Dermis microvascular lymphatic vessel endothelial cell (primary cell): ENCODE measurements at regions not wholly inside any gene's neighbourhood (a gene's known extent, or its start where the extent isn't known, plus 50 kb on each side); places are given as distances from the start of the nearest gene placed in this dataset.

Experiments used
- DNase-seq, 2 donors: peaks; one replicate each; pipeline versions ENCODE4 v3.0.0 to v3.0.0-alpha.2; 2010; ENCODE audit warnings: low read depth in 2 of 2

DNA sequence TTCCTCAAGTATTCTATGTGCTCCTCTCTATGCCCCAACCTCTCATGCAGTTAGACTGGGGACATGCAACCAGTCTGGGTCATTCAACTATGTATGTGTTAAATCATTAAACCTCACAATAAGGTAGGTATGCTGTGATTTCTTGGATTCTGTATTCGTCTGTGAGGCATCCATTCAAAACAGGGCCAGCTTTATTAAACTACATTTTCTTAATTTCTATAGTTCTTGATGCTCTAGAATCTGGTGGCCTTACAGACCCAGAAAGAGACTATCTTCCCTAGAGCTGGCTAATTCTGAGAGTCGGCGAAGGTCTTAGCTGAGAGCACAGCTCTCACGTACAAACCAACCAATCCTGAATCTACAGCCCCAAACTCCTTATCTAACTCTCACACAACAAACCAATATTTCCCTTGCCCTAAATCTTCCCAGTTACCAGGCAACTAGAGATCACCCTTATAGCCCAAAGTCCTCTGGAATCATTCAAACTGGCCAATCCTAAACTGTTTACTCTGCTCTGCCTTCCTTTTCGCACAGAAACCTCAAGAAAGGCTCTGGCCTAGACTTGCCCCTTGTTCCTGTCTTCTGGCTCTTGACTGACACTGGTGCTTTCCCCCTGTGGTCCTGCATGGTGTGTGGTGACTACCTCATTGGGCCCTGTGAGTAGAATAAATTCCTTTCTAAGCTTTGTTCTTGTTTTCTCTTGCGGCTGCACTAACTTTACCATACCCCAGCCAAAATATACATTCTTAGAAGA is 203.5 kb upstream of the TET2 start:
- DNase-seq = no peak

DNA sequence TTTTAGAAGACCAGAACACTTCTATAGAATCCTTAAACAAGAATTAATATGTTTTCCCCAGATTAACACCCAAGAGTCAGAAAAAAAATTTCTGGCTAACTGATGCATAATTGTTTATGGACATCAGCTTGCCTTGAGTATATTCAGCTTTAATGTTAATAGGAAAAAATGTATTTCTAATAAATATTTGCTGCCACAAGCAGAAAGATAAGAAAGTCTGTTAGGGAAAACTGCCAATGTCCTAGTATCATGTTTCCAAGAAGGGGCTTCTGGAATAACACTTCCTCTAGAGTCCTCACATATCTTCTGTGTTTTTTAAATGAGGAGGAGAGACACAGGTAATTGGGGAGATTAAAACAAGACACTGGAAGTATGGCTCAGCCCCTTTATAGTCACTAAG is 202.1 kb upstream of the TET2 start:
- no peak for DNase-seq

DNA sequence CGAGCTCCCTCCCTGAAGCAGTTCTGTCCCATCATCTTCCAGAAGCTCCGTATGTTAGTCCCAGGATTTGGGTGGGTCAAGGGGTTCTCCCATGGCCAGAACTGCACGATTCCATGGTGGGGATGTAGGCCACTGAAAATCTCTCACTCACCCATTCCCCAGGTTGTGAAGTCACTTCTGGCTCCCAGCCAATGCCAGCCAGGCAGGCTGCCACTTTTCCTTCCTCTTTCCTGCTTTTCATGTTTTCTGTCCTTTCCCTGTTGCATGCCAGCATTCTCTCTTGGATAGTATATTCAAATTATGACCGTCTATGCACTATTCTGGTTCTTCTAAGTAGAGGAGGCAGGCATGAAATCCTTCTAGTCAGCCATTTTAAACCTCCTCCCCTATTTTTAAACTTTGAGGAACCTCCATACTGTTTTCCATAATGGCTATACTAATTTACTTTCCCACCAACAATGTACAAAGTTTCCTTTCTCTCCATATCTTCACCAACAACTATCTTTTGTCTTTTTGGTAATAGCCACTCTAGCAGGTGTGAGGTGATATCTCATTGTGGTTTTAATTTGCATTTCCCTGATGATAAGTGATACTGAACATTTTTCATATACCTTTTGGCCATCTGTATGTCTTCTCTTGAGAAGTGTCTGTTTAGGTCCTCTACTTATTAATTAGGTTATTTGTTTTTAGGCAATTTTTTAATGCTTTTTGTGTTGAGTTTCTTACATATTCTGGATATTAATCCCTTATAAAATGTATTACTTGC is 182.1 kb upstream of the TET2 start:
- DNase-seq = no peak

DNA sequence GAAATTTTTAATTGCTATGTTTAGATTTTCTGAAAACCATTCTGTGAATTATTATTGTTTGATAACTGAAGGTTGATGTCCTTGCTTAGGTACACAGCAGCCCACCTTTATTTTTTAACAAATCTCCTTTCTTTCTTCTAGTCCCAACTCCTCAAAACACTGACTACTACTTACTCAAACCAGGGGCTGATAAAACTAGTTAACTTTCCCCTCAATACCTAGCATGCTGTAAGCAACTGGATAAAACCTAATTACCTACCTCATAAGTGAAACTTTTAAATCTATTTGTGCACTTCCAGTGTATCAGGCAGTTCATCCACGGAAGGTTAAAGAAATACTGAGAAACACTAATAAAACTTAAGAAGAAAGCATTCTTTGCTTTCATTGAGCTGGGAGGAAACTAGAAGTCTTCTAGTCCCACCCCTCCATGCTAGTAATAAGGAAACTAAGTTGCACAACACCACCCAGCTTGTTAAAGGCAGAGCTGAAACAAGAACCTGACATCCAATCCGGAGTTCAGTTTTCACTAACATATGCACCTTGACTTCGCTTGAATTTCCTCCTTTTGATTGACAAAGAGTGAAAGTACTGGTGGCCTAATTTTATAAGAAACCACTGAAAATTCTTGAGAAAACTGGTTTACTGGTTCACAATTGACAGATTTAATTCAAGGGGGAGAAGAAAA is 180.2 kb upstream of the TET2 start:
- DNase-seq = no peak

DNA sequence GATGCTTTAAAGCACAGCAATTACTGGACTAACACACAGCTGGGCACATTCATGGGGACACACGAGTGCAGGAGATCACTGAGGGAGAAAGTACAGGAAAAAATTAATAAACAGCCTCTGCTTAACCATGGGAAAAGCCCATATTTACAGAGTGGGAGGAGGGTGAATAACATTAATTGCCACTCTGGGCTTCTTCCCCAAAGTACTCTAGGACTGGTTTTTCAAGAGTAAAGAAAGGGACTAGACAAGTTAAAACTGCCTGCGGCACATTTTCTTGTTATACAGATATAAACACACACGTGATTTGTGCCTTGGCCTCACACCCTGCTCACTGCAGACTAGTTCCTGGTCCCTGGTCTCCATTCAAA is 179.7 kb upstream of the TET2 start:
- no peak for DNase-seq

DNA sequence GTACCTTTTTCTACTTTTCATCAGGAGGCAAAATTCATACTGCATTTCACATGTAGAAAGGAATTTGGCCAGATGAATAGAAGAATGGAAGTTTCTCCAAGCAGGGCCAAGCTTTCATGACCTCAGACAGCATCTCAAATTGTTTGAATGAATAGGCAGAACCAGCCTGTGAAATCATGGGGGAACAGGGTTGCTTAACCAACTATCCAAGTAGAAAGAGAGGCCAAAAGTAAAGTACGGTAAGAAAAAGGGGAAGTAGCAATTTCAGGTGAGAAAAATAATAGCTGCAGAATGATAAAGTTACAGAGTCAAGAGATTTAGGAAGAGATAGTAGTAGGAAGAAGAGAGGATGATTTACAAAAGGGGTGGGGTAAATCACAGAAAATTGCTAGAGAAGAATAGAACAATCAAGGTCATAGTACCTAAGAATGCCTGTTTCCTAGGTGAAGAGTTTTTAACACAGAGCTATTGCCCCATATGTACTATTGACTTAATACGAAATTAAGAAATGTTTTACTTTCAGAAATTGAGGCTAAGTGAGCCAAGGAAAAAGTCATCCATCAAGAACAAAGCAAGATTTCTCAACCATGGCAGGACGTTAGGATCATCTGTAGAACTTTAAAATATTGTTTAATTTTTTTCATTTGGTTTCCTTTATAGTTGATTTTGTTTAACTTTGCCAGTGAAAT is 177.1 kb upstream of the TET2 start:
- DNase-seq = no peak

DNA sequence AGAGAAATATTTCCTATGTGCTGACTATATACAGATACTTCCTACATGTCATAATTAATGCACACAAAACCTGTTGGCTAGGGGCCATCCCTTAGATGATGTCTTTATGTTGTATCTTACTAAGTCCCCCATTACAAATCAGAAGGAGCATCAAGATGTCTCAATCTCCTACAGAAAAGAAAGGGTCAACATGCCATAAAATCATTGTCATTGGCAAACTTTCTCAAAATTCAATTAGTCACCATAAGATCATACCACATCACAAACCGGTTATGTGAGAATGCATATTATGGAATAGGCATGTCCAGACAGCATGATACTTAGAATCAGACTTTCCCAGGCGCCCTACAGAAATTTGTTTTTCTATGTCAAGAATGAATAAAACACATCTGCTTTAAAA is 175.2 kb upstream of the TET2 start:
- DNase-seq = no peak

DNA sequence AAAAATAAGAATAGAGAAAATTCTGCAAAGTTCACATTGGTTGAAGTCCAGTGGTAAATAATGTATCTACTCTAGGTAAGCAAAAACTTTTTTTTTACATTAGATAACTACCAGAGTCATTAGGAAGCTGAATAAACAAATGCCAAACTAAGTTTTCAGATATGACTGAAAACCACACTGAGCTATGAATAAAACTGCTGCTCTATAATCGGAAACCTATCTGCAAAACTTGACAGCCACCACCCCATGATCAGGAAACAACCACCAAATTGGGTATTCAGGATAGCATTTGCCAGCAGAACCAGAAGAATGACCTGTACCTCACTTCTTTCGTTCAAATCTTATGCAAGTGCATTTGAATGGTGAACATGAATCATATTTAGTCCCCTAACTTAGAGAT is 173.0 kb upstream of the TET2 start:
- no peak for DNase-seq

DNA sequence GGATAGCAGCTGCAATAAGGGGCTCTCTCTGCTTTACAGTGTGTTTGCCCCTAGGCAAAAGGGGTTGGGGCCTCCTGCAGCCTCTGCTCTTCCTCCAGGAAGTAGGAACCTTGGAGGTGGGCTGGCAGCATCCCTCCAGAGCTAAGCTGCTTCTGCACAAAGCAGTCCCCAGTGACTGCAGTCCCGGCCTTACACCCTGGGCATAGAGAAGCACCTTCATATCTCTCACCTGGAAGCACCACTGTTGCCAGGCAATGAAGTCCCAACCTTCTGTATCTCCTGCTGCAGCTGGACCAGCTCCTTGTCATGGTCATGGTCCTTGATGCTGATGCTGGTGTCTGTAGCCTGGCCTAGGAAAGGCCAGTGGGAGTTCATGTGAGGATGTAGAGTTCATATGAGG is 171.1 kb upstream of the TET2 start:
- DNase-seq = no peak

DNA sequence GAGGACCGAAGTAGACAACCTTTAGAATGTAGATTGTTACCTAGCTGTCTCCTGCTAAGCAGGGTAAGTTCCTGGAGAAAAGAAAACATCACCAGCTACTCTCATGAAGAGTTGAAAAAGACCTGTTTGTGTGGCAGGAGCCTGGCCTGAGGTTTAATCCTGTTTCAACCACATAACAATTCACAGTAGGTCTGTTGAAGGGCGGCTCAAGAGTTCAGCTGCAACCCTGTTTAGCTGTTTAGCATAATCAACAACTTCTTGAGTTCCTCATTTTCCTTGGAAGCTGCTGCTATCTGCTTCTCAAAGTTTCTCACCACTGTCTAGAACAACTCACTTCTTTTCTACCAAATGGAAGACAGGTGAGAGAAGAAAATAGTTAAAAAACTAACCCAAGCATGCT is 170.4 kb upstream of the TET2 start:
- DNase-seq = no peak

DNA sequence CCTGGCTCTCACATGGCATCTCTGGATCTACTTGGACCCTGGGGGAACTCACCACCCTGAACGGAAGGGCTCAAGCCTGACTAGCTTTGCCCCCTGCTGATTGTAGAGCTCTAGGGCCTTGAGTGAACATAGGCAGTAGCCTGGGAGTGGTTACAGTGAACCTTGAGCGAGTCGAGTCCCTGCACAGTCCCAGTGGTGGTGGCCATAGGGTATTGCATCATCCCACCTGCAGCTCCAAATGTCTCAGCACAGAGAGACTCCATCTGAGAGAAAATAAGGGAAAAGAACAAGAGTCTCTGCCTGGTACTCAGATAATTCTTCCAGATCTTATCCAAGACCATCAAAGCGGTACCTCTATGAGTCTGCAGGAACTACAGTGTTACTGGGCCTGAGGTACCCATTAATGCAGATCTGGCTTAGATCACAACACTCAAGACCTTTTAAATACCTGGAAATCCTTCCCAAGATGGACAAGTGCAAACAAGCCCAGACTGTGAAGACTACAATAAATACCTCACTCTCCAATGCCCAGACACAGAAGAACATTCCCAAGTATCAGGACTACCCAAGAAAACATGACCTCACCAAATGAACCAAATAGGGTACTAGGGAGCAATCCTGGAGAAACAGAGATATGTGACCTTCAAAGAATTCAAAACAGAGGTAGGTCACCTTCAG is 167.5 kb upstream of the TET2 start:
- no peak for DNase-seq

DNA sequence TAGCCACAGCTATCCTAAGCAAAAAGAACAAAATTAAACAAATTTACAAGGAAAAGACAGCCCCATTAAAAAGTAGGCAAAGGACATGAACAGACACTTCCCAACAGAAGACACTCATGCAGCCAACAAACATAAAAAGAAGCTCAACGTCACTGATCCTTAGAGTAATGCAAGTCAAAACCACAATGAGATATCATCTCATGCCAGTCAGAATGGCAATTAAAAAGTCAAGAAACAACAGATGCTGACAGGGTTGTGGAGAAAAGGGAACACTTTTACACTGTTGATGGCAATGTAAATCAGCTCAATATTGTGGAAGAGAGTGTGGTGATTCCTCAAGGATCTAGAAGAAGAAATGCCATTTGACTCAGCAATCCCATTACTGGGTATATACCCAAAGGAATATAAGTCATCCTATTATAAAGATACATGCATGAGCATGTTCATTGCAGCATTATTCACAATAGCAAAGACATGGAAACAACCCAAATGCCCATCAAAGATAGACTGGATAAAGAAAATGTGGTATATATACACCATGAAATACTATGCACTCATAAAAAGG is 163.0 kb upstream of the TET2 start:
- no peak for DNase-seq

DNA sequence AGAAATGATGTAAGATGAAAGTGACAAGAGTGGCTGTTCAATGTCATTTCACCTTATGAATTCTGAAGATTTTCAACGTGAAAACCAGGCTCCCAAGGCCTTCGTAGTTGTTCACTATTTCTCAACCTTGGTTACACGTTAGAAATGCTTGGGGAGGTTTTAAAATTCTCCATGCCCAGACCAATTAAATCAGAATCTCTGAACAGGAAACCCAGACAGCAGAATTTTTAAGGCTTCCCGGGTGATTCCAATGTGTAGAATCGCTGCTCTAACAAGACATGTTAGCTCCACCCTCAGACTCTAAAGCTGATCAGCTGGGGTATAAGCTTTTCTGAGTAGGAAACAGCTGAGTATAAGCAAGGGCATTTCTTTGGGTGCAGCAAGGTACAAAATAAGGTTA is 160.4 kb upstream of the TET2 start:
- no peak for DNase-seq

DNA sequence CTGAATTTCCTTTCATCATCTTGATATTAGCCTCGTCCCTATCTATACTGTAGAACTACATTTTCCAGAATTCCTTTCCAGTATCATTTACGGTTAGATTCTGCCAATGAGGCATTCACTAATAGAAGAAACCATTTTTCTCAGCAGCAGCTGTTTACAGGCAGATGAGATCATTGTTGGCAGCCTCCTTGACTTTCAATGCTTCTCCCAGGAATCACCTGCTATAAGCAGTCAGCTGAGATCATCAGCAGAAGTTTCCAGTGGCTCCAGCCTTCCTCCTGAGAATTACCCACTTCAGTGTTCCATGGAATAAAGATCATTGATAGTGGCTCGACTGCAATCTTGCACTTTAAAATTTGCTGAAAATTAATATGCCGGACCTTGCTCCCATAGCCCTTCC is 157.3 kb upstream of the TET2 start:
- no peak for DNase-seq

DNA sequence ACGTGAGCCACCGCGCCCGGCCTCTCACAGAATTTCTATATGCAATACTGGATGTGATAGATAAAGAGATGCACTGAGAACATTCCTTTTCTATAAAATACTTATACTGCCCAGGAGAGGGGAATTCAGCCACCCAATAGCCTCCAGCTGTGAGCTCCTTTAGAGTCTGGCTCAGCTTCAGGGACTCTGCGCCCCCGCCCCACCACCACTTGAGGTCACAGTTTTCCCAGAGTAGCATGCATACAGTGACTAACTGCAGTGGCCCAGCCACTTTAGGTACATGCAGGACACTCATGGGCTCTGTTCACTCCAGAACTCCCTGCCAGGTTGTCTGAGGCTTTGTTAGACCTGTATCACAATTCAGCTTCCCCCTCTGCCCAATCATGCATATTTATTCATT is 144.4 kb upstream of the TET2 start:
- DNase-seq = no peak

DNA sequence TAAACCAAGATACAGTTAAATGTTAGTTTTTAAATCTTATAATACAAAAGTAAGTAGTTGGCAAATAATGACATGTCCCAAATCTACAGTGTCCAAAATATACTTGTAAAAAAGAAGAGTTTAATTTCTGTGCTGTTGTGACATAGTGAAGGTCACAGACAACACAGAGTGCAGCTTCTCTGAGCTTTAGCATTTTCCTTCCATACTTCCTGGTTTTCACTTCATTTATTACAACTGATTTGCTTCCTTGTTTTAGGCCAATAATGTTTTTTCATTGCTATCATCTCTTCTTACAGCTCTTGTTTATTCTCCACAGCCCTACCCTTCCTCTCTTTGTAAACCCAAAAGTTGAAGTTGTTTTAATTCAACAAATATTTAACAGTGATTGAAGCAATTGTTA is 132.4 kb upstream of the TET2 start:
- no peak for DNase-seq

DNA sequence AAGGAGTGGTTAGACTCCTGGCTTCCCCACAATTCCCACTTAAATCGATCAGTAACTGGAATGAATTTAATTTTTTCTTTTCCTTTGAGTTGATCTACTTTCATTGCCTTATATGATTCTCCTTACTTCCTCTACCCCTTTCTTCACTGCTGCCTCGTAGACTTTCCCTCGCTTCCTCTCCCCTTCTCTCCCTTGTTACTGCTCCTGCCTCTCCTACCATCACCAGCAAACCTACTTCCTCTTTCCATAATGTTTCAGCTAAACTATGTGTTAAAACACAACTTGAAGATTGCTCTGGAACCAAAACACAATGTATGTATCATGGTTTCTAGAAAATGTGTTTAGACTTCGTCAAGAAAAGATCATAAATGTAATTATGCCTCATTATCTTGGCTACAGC is 132.0 kb upstream of the TET2 start:
- DNase-seq = no peak

DNA sequence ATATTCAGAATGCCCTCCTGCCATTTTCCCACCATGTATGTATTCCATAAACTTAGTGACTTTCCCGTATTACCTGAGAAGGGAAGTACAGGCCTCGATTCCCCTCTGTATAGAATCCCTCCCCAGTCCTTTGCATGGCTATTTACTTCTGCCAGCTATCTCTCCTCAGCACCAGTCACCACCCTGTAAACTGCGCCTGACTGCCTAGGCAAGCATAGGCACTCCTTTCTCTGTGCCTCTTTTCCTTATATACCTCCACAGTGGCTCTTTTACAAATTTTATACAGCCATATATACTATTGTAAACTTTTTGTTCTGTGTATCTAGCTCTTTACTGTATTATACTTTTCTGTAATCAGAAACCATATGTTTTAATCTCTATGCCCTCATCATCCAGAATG is 130.9 kb upstream of the TET2 start:
- no peak for DNase-seq

DNA sequence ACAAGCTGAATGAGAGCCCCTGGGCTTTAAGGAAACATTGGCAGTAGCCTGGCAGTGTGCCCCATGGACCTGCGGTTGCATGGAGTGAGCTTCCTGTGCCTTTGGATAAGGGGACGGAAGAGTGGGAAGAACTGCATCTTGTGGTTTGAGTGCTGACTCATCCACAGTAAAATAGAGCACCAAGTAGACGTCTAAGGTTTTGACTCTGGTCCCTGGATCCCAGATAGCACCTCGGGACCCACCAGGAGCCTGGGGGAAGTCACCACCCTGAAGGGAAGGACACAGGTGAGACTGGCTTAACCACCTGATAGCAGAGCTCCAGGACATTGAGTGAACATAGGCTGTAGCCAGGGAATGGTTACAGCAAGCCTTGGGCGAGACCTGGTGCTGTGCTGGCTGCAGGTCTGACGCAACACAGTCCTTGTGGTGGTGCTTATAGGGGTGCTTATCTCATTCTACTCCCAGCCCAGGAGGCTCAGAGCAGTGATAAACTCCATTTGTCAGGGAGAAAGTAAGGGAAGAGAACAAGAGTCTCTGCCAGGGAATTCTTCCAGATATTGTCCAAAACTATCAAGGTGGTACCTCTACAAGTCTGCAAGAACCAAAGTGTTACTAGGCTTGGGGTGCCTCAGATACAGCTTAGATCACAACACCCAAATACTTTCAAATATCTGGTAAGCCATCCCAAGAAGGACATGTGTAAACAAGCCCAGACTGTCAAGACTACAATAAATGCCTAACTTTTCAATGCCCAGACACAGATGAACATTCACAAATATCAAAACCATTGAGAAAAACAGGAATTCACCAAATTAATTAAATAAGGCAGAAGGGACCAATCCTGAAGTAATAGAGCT is 123.6 kb upstream of the TET2 start:
- no peak for DNase-seq

DNA sequence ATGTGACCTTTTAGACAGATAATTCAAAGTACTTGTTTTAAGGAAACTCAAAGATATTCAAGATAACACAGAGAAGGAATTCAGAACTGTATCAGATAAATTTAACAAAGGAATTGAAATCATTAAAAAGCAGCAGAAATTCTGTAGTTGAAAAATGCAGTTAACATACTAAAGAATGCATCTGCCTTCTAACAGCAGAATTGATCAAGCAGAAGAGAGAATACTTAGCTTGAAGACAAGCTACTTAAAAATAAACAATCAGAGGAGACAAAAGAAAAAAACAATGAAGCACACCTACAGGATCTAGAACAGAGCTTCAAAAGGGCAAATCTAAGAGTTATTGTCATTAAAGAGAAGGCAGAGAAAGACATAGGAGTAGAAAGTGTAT is 123.0 kb upstream of the TET2 start:
- DNase-seq = no peak
